ENCODE measurements at regions not wholly inside any gene's neighbourhood (a gene's known extent, or its start where the extent isn't known, plus 50 kb on each side); places are given as distances from the start of the nearest gene placed in this dataset.

GRCh38 chr22:49431551-49431950 is 396.1 kb downstream of the BRD1 start:
- TF ChIP-seq ZFP37 (tag by site-specific recombination; IDR thresholded peaks at IDR 0.05) (no peak), ZNF292 (tag by site-specific recombination; IDR thresholded peaks at IDR 0.05; ENCODE audit: borderline replicate concordance, low read depth) (no peak), CTCF (tag by site-specific recombination; IDR thresholded peaks at IDR 0.05) (no peak), HOXD13 (CRISPR knock-in tag; IDR thresholded peaks at IDR 0.05; ENCODE audit: borderline replicate concordance) (no peak), HOXA7 (CRISPR knock-in tag; IDR thresholded peaks at IDR 0.05; ENCODE audit: borderline replicate concordance) (no peak), ZFP41 (tag by site-specific recombination; IDR thresholded peaks at IDR 0.05; ENCODE audit: borderline replicate concordance) (no peak), ZNF629 (tag by site-specific recombination; IDR thresholded peaks at IDR 0.05) (no peak), RBAK (tag by site-specific recombination; IDR thresholded peaks at IDR 0.05) (no peak), SP3 (tag by site-specific recombination; IDR thresholded peaks at IDR 0.05) (no peak), BCL11B (tag by site-specific recombination; IDR thresholded peaks at IDR 0.05; ENCODE audit: low read depth) (no peak), ZBTB21 (tag by site-specific recombination; IDR thresholded peaks at IDR 0.05) (no peak), KLF16 (tag by site-specific recombination; IDR thresholded peaks at IDR 0.05) (no peak)
